GM12878 (cell line): ENCODE measurements at regions not wholly inside any gene's neighbourhood (a gene's known extent, or its start where the extent isn't known, plus 50 kb on each side); places are given as distances from the start of the nearest gene placed in this dataset.

Experiments
- ATAC-seq: fragments of 200-7000 bp; cut with Tn5 transposase; 3 replicates; pipeline ENCODE4 v1.9.1; 2020; ENCODE audit warnings: mild to moderate bottlenecking, moderate library complexity
- BruUV-seq: library from RNA; stranded (reverse); fragments of 400-500 nt; replicated peaks from 2 replicates; lab custom pipeline; 2021; lab: Mats Ljungman, UMichigan
- CTCF ChIA-PET: fragments of 300-600 bp; sonication (Branson Sonifier 250); formaldehyde crosslinking; extraction: SDS; loops from one replicate; lab custom pipeline; 2021; ENCODE audit warnings: inconsistent platforms; lab: Yijun Ruan, JAX
- POLR2A ChIA-PET: fragments of 350-600 bp; formaldehyde crosslinking; extraction: SDS; loops from one replicate; lab custom pipeline; 2021; ENCODE audit warnings: inconsistent platforms; lab: Charles Lee
- RAD21 ChIA-PET: fragments of 300-600 bp; sonication (Branson Sonifier 250); formaldehyde crosslinking; loops from one replicate; lab custom pipeline; 2023; ENCODE audit warnings: antibody characterized with exemption; ENCODE audit not compliant: unreplicated experiment; lab: Charles Lee
- SMC1A ChIA-PET: fragments of 300-600 bp; sonication (Branson Sonifier 250); formaldehyde crosslinking; loops from one replicate; lab custom pipeline; 2023; ENCODE audit not compliant: unreplicated experiment, uncharacterized antibody; lab: Charles Lee
- DNase-seq: peaks from one replicate; pipeline ENCODE4 v3.0.0-alpha.2; 2011; ENCODE audit warnings: low read depth, low spot score
- FAIRE-seq: peaks from 3 replicates; lab custom pipeline; 2011; peaks lifted over from hg19 to GRCh38; lab: Jason Lieb, UNC
- H2AFZ ChIP-seq: 2 replicates; pipeline ENCODE4 v1.6.0; 2011; ENCODE audit warnings: low read depth, low read length, control low read depth; ENCODE audit not compliant: control insufficient read depth
- H3K27ac ChIP-seq: 2 replicates; pipeline ENCODE4 v1.5.1; 2011; ENCODE audit warnings: control low read depth; ENCODE audit not compliant: control insufficient read depth, insufficient read depth
- H3K27me3 ChIP-seq, 2 experiments: replicated peaks in 1 of 2; 2 replicates each; pipeline versions ENCODE4 v1.6.0 to v1.6.1; 2011; ENCODE audit warnings: low read length in 1 of 2; ENCODE audit not compliant: control insufficient read depth in 2 of 2, insufficient read depth in 2 of 2
- H3K36me3 ChIP-seq, 2 experiments: 2 replicates each; pipeline ENCODE4 v1.5.1; 2011; ENCODE audit warnings: low read length in 1 of 2; ENCODE audit not compliant: control insufficient read depth in 2 of 2, insufficient read depth in 2 of 2
- H3K4me1 ChIP-seq: 2 replicates; pipeline ENCODE4 v1.6.1; 2011; ENCODE audit warnings: mild to moderate bottlenecking, low read length, moderate library complexity, mixed read lengths; ENCODE audit not compliant: control insufficient read depth, insufficient read depth
- H3K4me2 ChIP-seq: 2 replicates; pipeline ENCODE4 v1.6.0; 2011; ENCODE audit warnings: control low read depth; ENCODE audit not compliant: control insufficient read depth, insufficient read depth
- H3K4me3 ChIP-seq: fragments of 200-600 bp; sonication (generic); 2 replicates; pipeline ENCODE4 v1.5.1; 2016
- H3K79me2 ChIP-seq: 2 replicates; pipeline ENCODE4 v1.6.0; 2011; ENCODE audit warnings: low read length; ENCODE audit not compliant: control insufficient read depth, insufficient read depth
- H3K9ac ChIP-seq: 2 replicates; pipeline ENCODE4 v1.8.0; 2011; ENCODE audit warnings: low read length, control low read depth, mixed read lengths; ENCODE audit not compliant: control insufficient read depth, insufficient read depth
- H3K9me3 ChIP-seq: replicated peaks from 3 replicates; pipeline ENCODE4 v1.5.1; 2011; ENCODE audit warnings: mild to moderate bottlenecking, low read length; ENCODE audit not compliant: control insufficient read depth, insufficient read depth
- H4K20me1 ChIP-seq: 2 replicates; pipeline ENCODE4 v1.6.0; 2011; ENCODE audit not compliant: control insufficient read depth, insufficient read depth
- BHLHE40 ChIP-seq, 2 experiments: fragments of 450-650 bp in 1 of 2; IDR thresholded peaks; 2 replicates each; pipeline ENCODE4 v1.6.1; 2011 to 2017; ENCODE audit warnings: low read depth in 2 of 2, borderline replicate concordance in 1 of 2, improper control_type of control experiment in 1 of 2, low read length in 1 of 2, mild to moderate bottlenecking in 1 of 2
- BMI1 ChIP-seq: fragments of 450-650 bp; IDR thresholded peaks from 2 replicates; pipeline ENCODE4 v1.6.1; 2016; ENCODE audit warnings: mild to moderate bottlenecking, moderate library complexity, borderline replicate concordance
- BRCA1 ChIP-seq: IDR thresholded peaks from 2 replicates; pipeline ENCODE4 v1.6.1; 2011; ENCODE audit warnings: low read depth, low read length, improper control_type of control experiment
- CHD1 ChIP-seq: IDR thresholded peaks from 2 replicates; pipeline ENCODE4 v1.6.1; 2012; ENCODE audit warnings: low read depth, low read length, improper control_type of control experiment
- CUX1 ChIP-seq: IDR thresholded peaks from 2 replicates; pipeline ENCODE4 v1.6.1; 2012; ENCODE audit warnings: improper control_type of control experiment, low read depth, low read length; ENCODE audit not compliant: insufficient replicate concordance
- FOXK2 ChIP-seq: fragments of 450-650 bp; IDR thresholded peaks from 2 replicates; pipeline ENCODE4 v1.6.1; 2017; ENCODE audit warnings: mild to moderate bottlenecking, moderate library complexity
- JUNB ChIP-seq: IDR thresholded peaks from 2 replicates; pipeline ENCODE4 v1.6.1; 2016; ENCODE audit warnings: antibody characterized with exemption, mild to moderate bottlenecking
- KDM1A ChIP-seq: fragments of 200-600 bp; sonication (generic); IDR thresholded peaks from 2 replicates; pipeline ENCODE4 v1.6.1; 2016; ENCODE audit warnings: borderline replicate concordance
- MYB ChIP-seq: fragments of 150-350 bp; IDR thresholded peaks from 2 replicates; pipeline ENCODE4 v1.6.1; 2014; ENCODE audit warnings: mild to moderate bottlenecking, low read depth, low read length, borderline replicate concordance
- NFYA ChIP-seq: IDR thresholded peaks from 2 replicates; pipeline ENCODE4 v1.6.1; 2011; ENCODE audit warnings: low read depth, mild to moderate bottlenecking, low read length, improper control_type of control experiment, borderline replicate concordance
- PML ChIP-seq: IDR thresholded peaks from 2 replicates; pipeline ENCODE4 v1.6.1; 2012; ENCODE audit warnings: low read length, inconsistent platforms
- POLR2AphosphoS5 ChIP-seq: IDR thresholded peaks from 2 replicates; pipeline ENCODE4 v1.6.1; 2011; ENCODE audit warnings: mild to moderate bottlenecking, low read length, inconsistent platforms
- SMC3 ChIP-seq: IDR thresholded peaks from 2 replicates; pipeline ENCODE4 v1.6.1; 2011; ENCODE audit warnings: low read length, improper control_type of control experiment, borderline replicate concordance
- TBL1XR1 ChIP-seq: IDR thresholded peaks from 2 replicates; pipeline ENCODE4 v1.6.1; 2012; ENCODE audit warnings: low read depth, low read length, improper control_type of control experiment
- WGBS: methylation state at CpG from one replicate; pipeline ENCODE4 v1.1.6; 2016; ENCODE audit warnings: low lambda C conversion rate; ENCODE audit not compliant: insufficient replicate concordance, insufficient coverage; ENCODE audit errors: missing lambda C conversion rate; 5-methylcytosine and 5-hydroxymethylcytosine counted together
- in situ Hi-C: fragments of 300-500 bp; cut with MboI; formaldehyde crosslinking; loops from 9 replicates; pipeline ENCODE4 v1.14.3; 2018; ENCODE audit warnings: mixed read lengths
- intact Hi-C: fragments of 100-400 bp; cut with micrococcal nuclease; formaldehyde crosslinking; loops from one replicate; pipeline ENCODE4 v1.14.2; 2022; ENCODE audit not compliant: unreplicated experiment
- TF ChIP-seq, protein P1 (sequence below): fragments of 450-650 bp; IDR thresholded peaks from 2 replicates; pipeline ENCODE4 v1.6.1; 2016; ENCODE audit warnings: mild to moderate bottlenecking, moderate library complexity, borderline replicate concordance

GRCh38 chr15:62426387-62426956, 261.4 kb upstream of the C2CD4B start (continued):
- TF ChIP-seq CUX1: no peak
- TF ChIP-seq NFYA: no peak
- no peak for TF ChIP-seq FOXK2
- TF ChIP-seq KDM1A: no peak
- no peak for TF ChIP-seq JUNB
- no peak for TF ChIP-seq CHD1

DNA sequence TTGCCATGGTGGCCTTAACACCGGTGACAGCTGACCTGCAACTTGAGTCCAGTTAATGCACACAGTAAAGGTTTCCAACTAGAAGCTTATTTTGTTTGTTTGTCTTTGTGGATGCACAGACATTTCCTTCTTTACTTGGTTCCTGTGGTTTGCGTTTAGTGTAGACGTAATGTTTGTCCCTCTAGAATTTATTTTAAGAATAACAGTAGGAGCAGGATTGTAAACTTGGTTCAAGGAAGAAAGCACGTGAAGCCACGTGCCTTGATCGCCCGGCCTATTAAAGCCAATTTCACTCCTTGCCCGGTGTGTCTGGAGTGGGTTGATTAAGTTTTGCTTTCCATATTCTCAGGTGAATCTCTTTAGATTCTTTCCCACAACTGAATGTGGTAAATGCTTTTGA, 263.2 kb upstream of the C2CD4B start:
- ChIA-PET POLR2A (no interaction called here), SMC1A (interaction anchor here (1.0 kb wide), 1 partner anchor 63 kb away, joined by 3 read pairs; no protein-coding TSS in a partner anchor), RAD21 (no interaction called here), CTCF (no interaction called here)
- Histone ChIP-seq H3K27me3 (no peaks in the 10 kb centered on the region), H3K4me3 (no peak overlapping the region), H4K20me1 (no peaks in the 10 kb centered on the region), H3K36me3 (no peaks in the 10 kb centered on the region), H2AFZ (no peak overlapping the region), H3K79me2 (no peaks in the 10 kb centered on the region), H3K4me1 (no peaks in the 10 kb centered on the region), H3K27ac (no peak overlapping the region), H3K9ac (no peak overlapping the region), H3K4me2 (no peak overlapping the region), H3K9me3 (no peaks in the 10 kb centered on the region)
- BruUV-seq: no TSS peak
- WGBS: 48% methylated on average over 8 of the region's 8 CpGs
- in situ Hi-C loops: no loop called here
- ATAC-seq (no peak), DNase-seq (no peak), FAIRE-seq (no peak)
- intact Hi-C loops: no loop called here
- TF ChIP-seq POLR2AphosphoS5 (no peak), BHLHE40 (IDR thresholded peaks at IDR 0.05; ENCODE audit: borderline replicate concordance in 1 of 2, low read depth in 2 of 2, low read length in 1 of 2) (no peak), BMI1 (no peak), MYB (no peak), SMC3 (no peak), TBL1XR1 (no peak), BRCA1 (no peak), PML (no peak)
- TF ChIP-seq, protein P1, sequence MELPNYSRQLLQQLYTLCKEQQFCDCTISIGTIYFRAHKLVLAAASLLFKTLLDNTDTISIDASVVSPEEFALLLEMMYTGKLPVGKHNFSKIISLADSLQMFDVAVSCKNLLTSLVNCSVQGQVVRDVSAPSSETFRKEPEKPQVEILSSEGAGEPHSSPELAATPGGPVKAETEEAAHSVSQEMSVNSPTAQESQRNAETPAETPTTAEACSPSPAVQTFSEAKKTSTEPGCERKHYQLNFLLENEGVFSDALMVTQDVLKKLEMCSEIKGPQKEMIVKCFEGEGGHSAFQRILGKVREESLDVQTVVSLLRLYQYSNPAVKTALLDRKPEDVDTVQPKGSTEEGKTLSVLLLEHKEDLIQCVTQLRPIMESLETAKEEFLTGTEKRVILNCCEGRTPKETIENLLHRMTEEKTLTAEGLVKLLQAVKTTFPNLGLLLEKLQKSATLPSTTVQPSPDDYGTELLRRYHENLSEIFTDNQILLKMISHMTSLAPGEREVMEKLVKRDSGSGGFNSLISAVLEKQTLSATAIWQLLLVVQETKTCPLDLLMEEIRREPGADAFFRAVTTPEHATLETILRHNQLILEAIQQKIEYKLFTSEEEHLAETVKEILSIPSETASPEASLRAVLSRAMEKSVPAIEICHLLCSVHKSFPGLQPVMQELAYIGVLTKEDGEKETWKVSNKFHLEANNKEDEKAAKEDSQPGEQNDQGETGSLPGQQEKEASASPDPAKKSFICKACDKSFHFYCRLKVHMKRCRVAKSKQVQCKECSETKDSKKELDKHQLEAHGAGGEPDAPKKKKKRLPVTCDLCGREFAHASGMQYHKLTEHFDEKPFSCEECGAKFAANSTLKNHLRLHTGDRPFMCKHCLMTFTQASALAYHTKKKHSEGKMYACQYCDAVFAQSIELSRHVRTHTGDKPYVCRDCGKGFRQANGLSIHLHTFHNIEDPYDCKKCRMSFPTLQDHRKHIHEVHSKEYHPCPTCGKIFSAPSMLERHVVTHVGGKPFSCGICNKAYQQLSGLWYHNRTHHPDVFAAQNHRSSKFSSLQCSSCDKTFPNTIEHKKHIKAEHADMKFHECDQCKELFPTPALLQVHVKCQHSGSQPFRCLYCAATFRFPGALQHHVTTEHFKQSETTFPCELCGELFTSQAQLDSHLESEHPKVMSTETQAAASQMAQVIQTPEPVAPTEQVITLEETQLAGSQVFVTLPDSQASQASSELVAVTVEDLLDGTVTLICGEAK: no peak
